Neutrophil (primary cell): ENCODE measurements at regions not wholly inside any gene's neighbourhood (a gene's known extent, or its start where the extent isn't known, plus 50 kb on each side); places are given as distances from the start of the nearest gene placed in this dataset.
"Not testable (repeated sequence)": the region's sequence is repeated elsewhere in the genome, so short reads cannot be mapped to it uniquely, and the experiment has no call there.

ENCODE experiments used
- H3K27ac ChIP-seq: fragments of 200-600 bp; sonication (generic); 2 replicates; pipeline ENCODE4 v1.5.1; 2016; ENCODE audit warnings: mild to moderate bottlenecking, moderate library complexity
- H3K27me3 ChIP-seq: fragments of 200-600 bp; sonication (generic); 2 replicates; pipeline ENCODE4 v1.6.0; 2016; ENCODE audit warnings: mild to moderate bottlenecking
- H3K36me3 ChIP-seq: fragments of 200-600 bp; sonication (generic); 2 replicates; pipeline ENCODE4 v1.5.1; 2017
- H3K4me1 ChIP-seq, 2 experiments: fragments of 200-600 bp in 1 of 2; sonication (generic) in 1 of 2; 1 replicate in 1 of 2; 2 replicates in 1 of 2; pipeline versions ENCODE4 v1.5.1 to v1.6.1; 2013 to 2016; ENCODE audit warnings: low read depth in 1 of 2, low read length in 1 of 2, mild to moderate bottlenecking in 1 of 2, moderate library complexity in 1 of 2; ENCODE audit not compliant: control insufficient read depth in 1 of 2, insufficient read depth in 1 of 2
- H3K4me3 ChIP-seq, 2 experiments: fragments of 200-600 bp in 1 of 2; sonication (generic) in 1 of 2; 1 replicate in 1 of 2; 2 replicates in 1 of 2; pipeline ENCODE4 v1.5.1; 2013 to 2016; ENCODE audit warnings: low read depth in 1 of 2, low read length in 1 of 2, mild to moderate bottlenecking in 1 of 2, moderate library complexity in 1 of 2
- H3K9me3 ChIP-seq: fragments of 200-600 bp; sonication (generic); 2 replicates; pipeline ENCODE4 v1.5.1; 2016
- CTCF ChIP-seq: fragments of 200-600 bp; sonication (generic); IDR thresholded peaks from 2 replicates; pipeline ENCODE4 v1.5.1; 2016; ENCODE audit warnings: antibody characterized with exemption

GRCh38 chr4:24188459-24188858 lies 298.6 kb upstream of the PPARGC1A start:
- H3K27me3 ChIP-seq = no peaks in the 10 kb centered on the region
- H3K4me3 ChIP-seq = no peak overlapping the region
- no peaks in the 10 kb centered on the region for H3K9me3 ChIP-seq
- H3K36me3 ChIP-seq = no peaks in the 10 kb centered on the region
- no peak for TF ChIP-seq CTCF
- H3K4me1 ChIP-seq = no peaks in the 10 kb centered on the region
- no peak overlapping the region for H3K27ac ChIP-seq

GRCh38 chr4:24186466-24186865 lies 296.6 kb upstream of the PPARGC1A start:
- Histone ChIP-seq H3K4me1 (no peaks in the 10 kb centered on the region), H3K27me3 (no peaks in the 10 kb centered on the region), H3K36me3 (no peaks in the 10 kb centered on the region), H3K27ac (no peak overlapping the region), H3K4me3 (no peak overlapping the region), H3K9me3 (no peaks in the 10 kb centered on the region)
- no peak for TF ChIP-seq CTCF

GRCh38 chr4:24181005-24181404 lies 291.2 kb upstream of the PPARGC1A start:
- no peaks in the 10 kb centered on the region for H3K9me3 ChIP-seq
- H3K27me3 ChIP-seq = no peaks in the 10 kb centered on the region
- no peak for TF ChIP-seq CTCF
- no peak overlapping the region for H3K4me3 ChIP-seq
- no peak overlapping the region for H3K27ac ChIP-seq
- no peaks in the 10 kb centered on the region for H3K4me1 ChIP-seq
- H3K36me3 ChIP-seq = no peaks in the 10 kb centered on the region

- no peaks in the 10 kb centered on the region for H3K9me3 ChIP-seq
Observed at GRCh38 chr4:24180586-24180985, 290.7 kb upstream of the PPARGC1A start.

GRCh38 chr4:24179201-24179840 lies 289.5 kb upstream of the PPARGC1A start:
- Histone ChIP-seq H3K9me3 (no peaks in the 10 kb centered on the region), H3K36me3 (no peaks in the 10 kb centered on the region), H3K4me1 (no peaks in the 10 kb centered on the region), H3K27me3 (no peaks in the 10 kb centered on the region), H3K27ac (no peak overlapping the region), H3K4me3 (no peak overlapping the region)
- no peak for TF ChIP-seq CTCF

More at GRCh38 chr4:24180586-24180985, 290.7 kb upstream of the PPARGC1A start:
- no peaks in the 10 kb centered on the region for H3K4me1 ChIP-seq
- no peak for TF ChIP-seq CTCF
- no peak overlapping the region for H3K4me3 ChIP-seq
- no peaks in the 10 kb centered on the region for H3K27me3 ChIP-seq
- H3K27ac ChIP-seq = no peak overlapping the region
- H3K36me3 ChIP-seq = no peaks in the 10 kb centered on the region

GRCh38 chr4:24177443-24177842 lies 287.6 kb upstream of the PPARGC1A start:
- not testable (repeated sequence) for H3K9me3 ChIP-seq, H3K4me1 ChIP-seq, H3K27me3 ChIP-seq, H3K27ac ChIP-seq, H3K36me3 ChIP-seq, H3K4me3 ChIP-seq
